LNCAP (cell line): ENCODE measurements at regions not wholly inside any gene's neighbourhood (a gene's known extent, or its start where the extent isn't known, plus 50 kb on each side); places are given as distances from the start of the nearest gene placed in this dataset.

Experiments
- TF ChIP-seq, protein P1 (sequence below): fragments of 450-650 bp; IDR thresholded peaks from 2 replicates; pipeline ENCODE4 v1.5.1; 2017; ENCODE audit warnings: mild to moderate bottlenecking

GRCh38 chr4:182000077-182000476, 243.1 kb upstream of the TENM3 start:
- TF ChIP-seq, protein P1, sequence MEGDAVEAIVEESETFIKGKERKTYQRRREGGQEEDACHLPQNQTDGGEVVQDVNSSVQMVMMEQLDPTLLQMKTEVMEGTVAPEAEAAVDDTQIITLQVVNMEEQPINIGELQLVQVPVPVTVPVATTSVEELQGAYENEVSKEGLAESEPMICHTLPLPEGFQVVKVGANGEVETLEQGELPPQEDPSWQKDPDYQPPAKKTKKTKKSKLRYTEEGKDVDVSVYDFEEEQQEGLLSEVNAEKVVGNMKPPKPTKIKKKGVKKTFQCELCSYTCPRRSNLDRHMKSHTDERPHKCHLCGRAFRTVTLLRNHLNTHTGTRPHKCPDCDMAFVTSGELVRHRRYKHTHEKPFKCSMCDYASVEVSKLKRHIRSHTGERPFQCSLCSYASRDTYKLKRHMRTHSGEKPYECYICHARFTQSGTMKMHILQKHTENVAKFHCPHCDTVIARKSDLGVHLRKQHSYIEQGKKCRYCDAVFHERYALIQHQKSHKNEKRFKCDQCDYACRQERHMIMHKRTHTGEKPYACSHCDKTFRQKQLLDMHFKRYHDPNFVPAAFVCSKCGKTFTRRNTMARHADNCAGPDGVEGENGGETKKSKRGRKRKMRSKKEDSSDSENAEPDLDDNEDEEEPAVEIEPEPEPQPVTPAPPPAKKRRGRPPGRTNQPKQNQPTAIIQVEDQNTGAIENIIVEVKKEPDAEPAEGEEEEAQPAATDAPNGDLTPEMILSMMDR, result no peak

- TF ChIP-seq, protein P1, result no peak
Observed at GRCh38 chr4:182010876-182011275, 232.3 kb upstream of the TENM3 start.

GRCh38 chr4:182014164-182014563, 229.0 kb upstream of the TENM3 start:
- TF ChIP-seq, protein P1, result no peak

GRCh38 chr4:182015014-182015413, 228.2 kb upstream of the TENM3 start:
- TF ChIP-seq, protein P1, result no peak

DNA sequence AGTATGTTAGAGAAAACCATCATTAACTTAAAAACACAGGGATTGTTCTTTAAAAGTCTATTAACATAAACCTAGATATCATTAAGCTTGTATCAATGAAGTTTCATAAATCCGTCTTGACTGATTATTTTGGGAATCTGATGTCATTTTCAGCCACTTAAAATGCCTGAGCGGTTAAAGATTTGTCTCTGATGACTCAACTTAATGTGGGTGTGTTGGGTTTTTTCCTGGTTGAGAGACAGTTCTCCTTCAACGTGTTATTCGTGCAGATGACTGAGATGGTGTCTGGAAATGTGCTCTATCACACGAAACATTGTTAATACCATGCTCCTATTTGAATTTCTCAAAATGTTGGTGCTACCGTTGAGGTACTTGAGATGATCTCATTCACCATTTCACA, 227.3 kb upstream of the TENM3 start:
- TF ChIP-seq, protein P1, result no peak

GRCh38 chr4:182017038-182017437, 226.2 kb upstream of the TENM3 start:
- TF ChIP-seq, protein P1, result no peak

- TF ChIP-seq, protein P1, result no peak
Observed at GRCh38 chr4:182018691-182019090, 224.5 kb upstream of the TENM3 start.

DNA sequence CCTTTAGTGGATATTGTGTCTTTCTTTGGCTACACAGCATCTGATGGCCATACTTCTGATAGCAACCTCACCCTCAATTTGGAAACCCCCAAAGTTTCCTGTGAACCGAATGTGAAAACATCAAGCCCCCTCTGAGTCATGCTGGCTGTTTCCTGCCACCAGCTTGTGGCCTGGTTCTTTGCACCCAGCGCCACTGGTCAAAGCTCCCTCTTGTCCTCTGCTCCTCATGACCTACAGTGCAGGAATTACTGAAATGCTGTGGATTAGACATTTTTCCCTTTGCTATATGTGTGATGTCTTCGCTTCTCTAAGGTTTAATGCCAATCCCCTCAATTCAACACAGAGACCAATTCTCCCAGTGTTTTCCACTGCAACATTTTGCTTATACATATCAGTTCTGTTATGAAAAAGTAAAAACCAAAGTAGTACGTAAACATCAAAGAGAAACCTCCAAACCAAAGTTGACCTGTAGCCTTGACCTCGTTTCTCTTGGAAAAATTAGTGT, 224.0 kb upstream of the TENM3 start:
- TF ChIP-seq, protein P1, result no peak
